Natural killer cell treated with Interleukin-12 subunit alpha and Interleukin-12 subunit beta and Interleukin-15 and Interleukin-18, amount 100 ng/mL, for 72 hours (primary cell): ENCODE measurements at regions not wholly inside any gene's neighbourhood (a gene's known extent, or its start where the extent isn't known, plus 50 kb on each side); places are given as distances from the start of the nearest gene placed in this dataset.
A peak's percentile ranks its signal among the peaks of the same experiment; 100 is the strongest.

ENCODE experiments used
- ATAC-seq, 2 donors: fragments of 150-1000 bp; cut with Tn5 transposase in 1 of 2; sonication (Bioruptor Pico), chemical (Tn5 transposase) in 1 of 2; 2 replicates each; pipeline ENCODE4 v1.10.0; 2021
- DNase-seq: peaks from one replicate; pipeline ENCODE4 v3.0.0; 2022; ENCODE audit warnings: low spot score
- H3K27ac Mint-ChIP-seq, 2 donors: 1 replicate in 1 of 2; 2 replicates in 1 of 2; pipeline ENCODE4 v1.8.0; 2022; ENCODE audit warnings: mixed read lengths in 2 of 2, mild to moderate bottlenecking in 1 of 2, moderate library complexity in 1 of 2
- H3K27me3 Mint-ChIP-seq, 2 donors: 1 replicate in 1 of 2; 2 replicates in 1 of 2; pipeline ENCODE4 v1.8.0; 2022; ENCODE audit warnings: mixed read lengths in 2 of 2
- H3K36me3 Mint-ChIP-seq: one replicate; pipeline ENCODE4 v1.8.0; 2022; ENCODE audit warnings: mixed read lengths
- H3K4me1 Mint-ChIP-seq, 2 donors: 1 replicate in 1 of 2; 2 replicates in 1 of 2; pipeline ENCODE4 v1.8.0; 2022; ENCODE audit warnings: low read depth in 2 of 2, mixed read lengths in 2 of 2, mild to moderate bottlenecking in 1 of 2
- H3K4me3 Mint-ChIP-seq: one replicate; pipeline ENCODE4 v1.8.0; 2022; ENCODE audit warnings: mixed read lengths
- H3K9me3 Mint-ChIP-seq: 2 replicates; pipeline ENCODE4 v1.8.0; 2022; ENCODE audit warnings: mixed read lengths

GRCh38 chr13:73580513-73581267 lies 521.9 kb downstream of the KLF5 start:
- H3K36me3 Mint-ChIP-seq = no peaks in the 10 kb centered on the region
- no peak overlapping the region for H3K4me3 Mint-ChIP-seq
- DNase-seq (no peak), ATAC-seq (no peak)
- H3K27me3 Mint-ChIP-seq = peaks cover 3 to 32% of the 10 kb centered on the region in 2 donors
- peaks cover 3% of the 10 kb centered on the region for H3K9me3 Mint-ChIP-seq
- no peak overlapping the region for H3K27ac Mint-ChIP-seq
- no peaks in the 10 kb centered on the region for H3K4me1 Mint-ChIP-seq

GRCh38 chr13:73579574-73580274 lies 520.9 kb downstream of the KLF5 start:
- DNase-seq = no peak
- Mint-ChIP-seq H3K27me3 (peaks cover 3 to 27% of the 10 kb centered on the region in 2 donors), H3K27ac (peak overlapping the region in 1 of 2 donors; percentile 25), H3K4me3 (no peak overlapping the region), H3K9me3 (peaks cover 3% of the 10 kb centered on the region), H3K36me3 (no peaks in the 10 kb centered on the region), H3K4me1 (no peaks in the 10 kb centered on the region)
- peak; percentile 48 to 72 for ATAC-seq

- Mint-ChIP-seq H3K9me3 (peaks cover 3% of the 10 kb centered on the region), H3K27ac (no peak overlapping the region), H3K4me1 (no peaks in the 10 kb centered on the region), H3K27me3 (peaks cover 3 to 15% of the 10 kb centered on the region in 2 donors), H3K4me3 (no peak overlapping the region), H3K36me3 (no peaks in the 10 kb centered on the region)
- ATAC-seq = no peak
- DNase-seq = no peak
These were observed 519.6 kb downstream of the KLF5 start for GRCh38 chr13:73578251-73578875.

DNA sequence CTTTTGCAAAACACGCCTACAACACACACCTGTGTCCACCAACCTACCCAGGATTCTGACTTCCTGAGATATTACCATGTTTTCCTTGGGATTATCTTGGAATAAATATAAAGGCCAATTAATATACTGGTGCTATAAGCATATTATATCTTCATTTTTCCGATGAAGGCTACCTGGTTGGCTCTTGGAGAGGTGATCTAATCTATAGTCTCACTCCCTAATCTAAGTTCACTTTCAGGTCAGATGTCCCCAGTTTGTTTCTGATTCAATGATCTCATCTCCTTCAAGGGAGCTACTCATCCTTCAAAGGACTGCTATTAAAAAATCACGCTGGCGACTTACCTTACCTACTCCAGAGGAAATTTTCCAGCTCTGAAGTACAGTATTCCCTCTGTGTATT lies 517.5 kb downstream of the KLF5 start:
- Mint-ChIP-seq H3K27ac (no peak overlapping the region), H3K4me3 (no peak overlapping the region), H3K9me3 (peaks cover 3% of the 10 kb centered on the region), H3K36me3 (no peaks in the 10 kb centered on the region), H3K27me3 (peaks cover 5 to 9% of the 10 kb centered on the region in 2 donors), H3K4me1 (no peaks in the 10 kb centered on the region)
- ATAC-seq (no peak), DNase-seq (no peak)

- Mint-ChIP-seq H3K36me3 (no peaks in the 10 kb centered on the region), H3K4me3 (no peak overlapping the region), H3K27me3 (peaks cover 0 to 13% of the 10 kb centered on the region in 2 donors), H3K4me1 (no peaks in the 10 kb centered on the region), H3K9me3 (no peaks in the 10 kb centered on the region), H3K27ac (no peak overlapping the region)
- DNase-seq = no peak
- ATAC-seq = no peak
These were observed 514.0 kb downstream of the KLF5 start for GRCh38 chr13:73572824-73573223.

DNA sequence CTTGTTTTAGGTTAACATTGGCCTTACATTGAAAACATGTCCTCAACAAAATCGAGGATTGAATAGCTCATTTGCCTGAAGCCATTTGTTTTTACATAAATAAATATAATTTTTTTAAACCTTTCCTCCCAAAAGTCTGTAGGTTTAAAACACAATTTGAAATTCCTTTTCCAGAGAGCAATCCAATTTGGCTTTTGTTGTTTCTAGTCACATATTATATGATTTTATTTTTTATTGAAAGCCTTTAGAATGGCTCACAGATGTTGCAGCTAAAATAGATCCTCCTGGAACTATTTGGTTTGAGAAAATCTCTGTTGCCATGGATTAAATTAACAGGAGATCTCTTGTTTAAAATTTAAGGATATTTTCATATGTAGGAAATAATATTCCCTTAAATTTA lies 512.6 kb downstream of the KLF5 start:
- no peaks in the 10 kb centered on the region for H3K36me3 Mint-ChIP-seq
- no peak overlapping the region for H3K4me3 Mint-ChIP-seq
- ATAC-seq (no peak), DNase-seq (no peak)
- peaks cover 0 to 13% of the 10 kb centered on the region in 2 donors for H3K27me3 Mint-ChIP-seq
- no peaks in the 10 kb centered on the region for H3K4me1 Mint-ChIP-seq
- H3K27ac Mint-ChIP-seq = no peak overlapping the region
- no peaks in the 10 kb centered on the region for H3K9me3 Mint-ChIP-seq

GRCh38 chr13:73556902-73557301 lies 498.1 kb downstream of the KLF5 start:
- Mint-ChIP-seq H3K9me3 (no peaks in the 10 kb centered on the region), H3K36me3 (no peaks in the 10 kb centered on the region), H3K4me1 (no peaks in the 10 kb centered on the region), H3K27me3 (peaks cover 0 to 6% of the 10 kb centered on the region in 2 donors), H3K27ac (no peak overlapping the region), H3K4me3 (no peak overlapping the region)
- ATAC-seq = no peak
- no peak for DNase-seq

- ATAC-seq = no peak
- no peaks in the 10 kb centered on the region for H3K9me3 Mint-ChIP-seq
These were observed 497.3 kb downstream of the KLF5 start for GRCh38 chr13:73556128-73556527.

GRCh38 chr13:73551736-73552135 lies 492.9 kb downstream of the KLF5 start:
- ATAC-seq (no peak), DNase-seq (no peak)
- Mint-ChIP-seq H3K27me3 (peaks cover 0 to 6% of the 10 kb centered on the region in 2 donors), H3K4me1 (no peaks in the 10 kb centered on the region), H3K27ac (no peak overlapping the region), H3K4me3 (no peak overlapping the region), H3K9me3 (no peaks in the 10 kb centered on the region), H3K36me3 (no peaks in the 10 kb centered on the region)

More at GRCh38 chr13:73556128-73556527, 497.3 kb downstream of the KLF5 start:
- Mint-ChIP-seq H3K27me3 (peaks cover 0 to 6% of the 10 kb centered on the region in 2 donors), H3K4me3 (no peak overlapping the region), H3K27ac (no peak overlapping the region), H3K4me1 (no peaks in the 10 kb centered on the region), H3K36me3 (no peaks in the 10 kb centered on the region)
- DNase-seq = no peak

DNA sequence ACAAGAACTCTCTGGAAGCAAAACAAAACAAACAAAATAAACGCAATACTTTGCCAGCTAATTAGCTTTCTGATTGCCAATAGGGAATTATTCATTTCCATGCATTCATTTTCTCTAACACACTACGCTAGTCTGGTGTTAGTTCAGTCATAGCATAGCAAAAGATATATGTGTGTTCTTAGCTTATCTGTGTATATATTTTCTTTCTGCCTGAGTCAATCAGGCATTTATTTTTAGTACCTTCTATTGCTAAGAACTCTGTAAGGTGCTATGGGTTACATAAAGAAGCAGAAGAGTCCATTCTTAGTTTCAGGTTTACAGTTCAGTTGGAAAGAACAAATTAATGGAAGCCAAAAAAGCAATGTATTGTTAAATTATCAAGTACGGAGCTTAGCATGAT lies 490.9 kb downstream of the KLF5 start:
- Mint-ChIP-seq H3K9me3 (no peaks in the 10 kb centered on the region), H3K36me3 (no peaks in the 10 kb centered on the region)
- ATAC-seq = no peak

DNA sequence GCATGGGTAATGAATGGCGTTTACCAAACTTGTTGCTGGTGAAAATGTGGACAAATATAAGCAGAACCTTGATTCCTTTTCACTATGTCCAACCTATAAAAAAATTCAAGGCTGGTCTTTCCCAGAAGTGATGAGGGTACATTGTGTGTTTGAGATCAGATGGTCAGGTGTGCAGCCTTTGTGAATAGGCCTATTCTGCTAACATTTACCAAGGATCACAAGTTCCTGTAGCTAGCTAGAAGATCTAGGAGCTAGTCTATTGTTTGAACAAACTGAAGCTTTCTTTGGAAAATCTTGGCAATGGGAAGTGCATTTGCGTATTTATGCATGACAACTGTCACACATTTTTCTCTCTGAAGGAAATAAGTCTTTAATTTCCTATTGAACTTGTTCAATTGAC lies 489.6 kb downstream of the KLF5 start:
- Mint-ChIP-seq H3K4me3 (no peak overlapping the region), H3K9me3 (no peaks in the 10 kb centered on the region), H3K36me3 (no peaks in the 10 kb centered on the region), H3K27ac (no peak overlapping the region), H3K4me1 (no peaks in the 10 kb centered on the region), H3K27me3 (peaks cover 3 to 17% of the 10 kb centered on the region in 2 donors)
- ATAC-seq (no peak), DNase-seq (no peak)

More for the DNA sequence above, 490.9 kb downstream of the KLF5 start:
- Mint-ChIP-seq H3K4me3 (no peak overlapping the region), H3K27me3 (peaks cover 3 to 10% of the 10 kb centered on the region in 2 donors), H3K27ac (no peak overlapping the region), H3K4me1 (no peaks in the 10 kb centered on the region)
- DNase-seq = no peak

- H3K36me3 Mint-ChIP-seq = no peaks in the 10 kb centered on the region
- no peaks in the 10 kb centered on the region for H3K4me1 Mint-ChIP-seq
- no peak overlapping the region for H3K4me3 Mint-ChIP-seq
- no peak for DNase-seq
- H3K27me3 Mint-ChIP-seq = peaks cover 3 to 12% of the 10 kb centered on the region in 2 donors
- no peak overlapping the region for H3K27ac Mint-ChIP-seq
- no peak for ATAC-seq
- H3K9me3 Mint-ChIP-seq = no peaks in the 10 kb centered on the region
These were observed 488.4 kb downstream of the KLF5 start for GRCh38 chr13:73547239-73547638.

- no peak overlapping the region for H3K27ac Mint-ChIP-seq
- no peak overlapping the region for H3K4me3 Mint-ChIP-seq
- H3K9me3 Mint-ChIP-seq = no peaks in the 10 kb centered on the region
- ATAC-seq (no peak), DNase-seq (no peak)
- H3K27me3 Mint-ChIP-seq = peaks cover 3 to 12% of the 10 kb centered on the region in 2 donors
- H3K4me1 Mint-ChIP-seq = no peaks in the 10 kb centered on the region
- H3K36me3 Mint-ChIP-seq = no peaks in the 10 kb centered on the region
These were observed 485.4 kb downstream of the KLF5 start for GRCh38 chr13:73544175-73544574.

DNA sequence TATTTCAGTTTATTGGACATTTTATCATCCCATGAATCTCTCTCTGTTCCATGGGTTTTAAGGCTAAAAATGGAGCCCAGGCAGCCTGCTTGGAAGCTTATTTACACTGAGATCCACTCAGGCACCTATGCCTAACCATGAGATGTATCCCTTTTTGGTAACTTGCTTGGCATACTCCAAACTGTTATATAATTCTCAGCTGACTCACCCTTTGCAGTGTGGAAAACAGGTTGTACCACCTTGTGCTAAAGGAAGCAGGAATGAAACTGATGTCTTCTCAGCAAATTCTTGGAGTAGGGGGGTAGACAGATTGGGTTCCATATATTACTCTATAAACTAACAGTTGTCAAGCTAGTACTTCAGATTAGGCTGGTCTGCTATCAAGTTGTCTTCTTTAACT lies 483.6 kb downstream of the KLF5 start:
- no peak for ATAC-seq
- no peaks in the 10 kb centered on the region for H3K36me3 Mint-ChIP-seq
- DNase-seq = no peak

More for the DNA sequence above, 483.6 kb downstream of the KLF5 start:
- peaks cover 3 to 12% of the 10 kb centered on the region in 2 donors for H3K27me3 Mint-ChIP-seq
- H3K9me3 Mint-ChIP-seq = no peaks in the 10 kb centered on the region
- no peaks in the 10 kb centered on the region for H3K4me1 Mint-ChIP-seq
- no peak overlapping the region for H3K4me3 Mint-ChIP-seq
- no peak overlapping the region for H3K27ac Mint-ChIP-seq
